GM12892 (cell line): ENCODE measurements at regions not wholly inside any gene's neighbourhood (a gene's known extent, or its start where the extent isn't known, plus 50 kb on each side); places are given as distances from the start of the nearest gene placed in this dataset.

Source experiments
- POLR2A ChIP-seq: IDR thresholded peaks from 2 replicates; pipeline ENCODE4 v1.6.1; 2011; ENCODE audit warnings: low read depth, low read length, control low read depth
- POLR2AphosphoS5 ChIP-seq: IDR thresholded peaks from 2 replicates; pipeline ENCODE4 v1.6.1; 2011; ENCODE audit warnings: low read depth, low read length, control low read depth
- TAF1 ChIP-seq: IDR thresholded peaks from 2 replicates; pipeline ENCODE4 v1.6.1; 2011; ENCODE audit warnings: low read depth, mild to moderate bottlenecking, control low read depth, low read length, borderline replicate concordance

GRCh38 chr2:41410011-41410410 is 637.8 kb upstream of the PKDCC start:
- TF ChIP-seq POLR2A (no peak), TAF1 (no peak), POLR2AphosphoS5 (no peak)
